Stimulated activated CD8-positive, alpha-beta memory T cell treated with anti-CD3 and anti-CD28 coated beads, Interleukin-12 subunit alpha, Interleukin-12 subunit beta, amount 100 ng/mL, for 24 hours (primary cell): ENCODE measurements at regions not wholly inside any gene's neighbourhood (a gene's known extent, or its start where the extent isn't known, plus 50 kb on each side); places are given as distances from the start of the nearest gene placed in this dataset.
"Not testable (repeated sequence)": the region's sequence is repeated elsewhere in the genome, so short reads cannot be mapped to it uniquely, and the experiment has no call there.

Source experiments
- DNase-seq: peaks from one replicate; pipeline ENCODE4 v3.0.0-alpha.2; 2020; ENCODE audit errors: extremely low read depth

GRCh38 chr12:90829044-90829443, 125.9 kb downstream of the CCER1 start:
- no peak for DNase-seq

DNA sequence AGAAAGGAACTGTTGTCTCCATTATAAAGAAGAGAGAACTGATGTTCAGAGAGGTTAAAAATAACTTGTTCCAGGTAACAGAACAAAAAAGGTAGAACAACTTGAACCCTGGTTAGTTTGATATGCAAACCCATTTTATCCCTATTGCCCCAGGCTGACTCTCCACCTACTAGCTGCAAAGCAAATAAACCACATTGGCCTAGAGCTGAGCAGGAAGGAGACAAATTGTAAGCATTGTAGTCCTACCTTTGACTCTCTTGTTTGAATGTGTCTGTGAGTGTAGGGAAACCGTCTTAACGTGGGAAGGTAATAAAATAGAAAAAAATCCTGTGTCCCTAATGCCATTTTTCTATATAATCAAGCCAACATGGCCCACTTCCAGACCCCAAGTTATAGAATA, 126.4 kb downstream of the CCER1 start:
- DNase-seq = no peak

DNA sequence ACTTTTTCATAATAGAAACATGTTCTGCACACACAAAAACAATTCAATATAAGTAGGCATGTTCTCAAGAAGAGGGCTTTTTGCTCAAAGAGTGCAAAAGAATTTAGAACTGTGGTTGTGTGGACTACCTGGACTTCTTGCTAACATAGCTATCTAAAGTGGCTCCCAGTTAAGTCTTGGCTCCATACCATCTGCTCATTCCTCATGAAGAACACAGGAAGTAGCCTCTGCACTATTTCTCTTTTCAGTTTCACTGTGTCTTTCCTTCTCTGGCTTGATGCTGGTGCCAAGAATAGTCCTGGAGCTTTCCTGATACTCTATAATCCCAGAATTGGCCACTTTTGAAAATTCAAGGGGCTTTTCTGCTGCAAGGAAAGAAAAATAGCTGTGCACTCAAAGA, 127.4 kb downstream of the CCER1 start:
- DNase-seq = no peak

- no peak for DNase-seq
Measured at GRCh38 chr12:90826036-90826435, 128.9 kb downstream of the CCER1 start.

DNA sequence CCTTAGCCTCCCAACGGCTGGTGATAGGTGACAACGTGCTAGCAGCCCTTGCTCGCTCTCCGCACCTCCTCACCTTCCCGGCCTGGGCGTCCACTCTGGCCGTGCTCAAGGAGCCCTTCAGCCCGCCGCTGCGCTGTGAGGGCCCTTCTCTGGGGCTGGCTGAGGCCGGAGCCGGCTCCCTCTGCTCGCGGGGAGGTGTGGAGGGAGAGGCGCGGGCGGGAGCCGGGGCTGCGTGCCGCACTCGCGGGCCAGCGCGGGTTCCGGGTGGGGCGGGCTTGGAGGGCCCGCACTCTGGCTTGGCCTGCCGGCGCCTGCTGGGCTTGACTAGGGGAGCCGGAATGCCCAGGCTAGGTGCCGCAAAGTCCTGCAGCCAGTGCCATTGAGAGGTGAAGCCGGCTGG, 131.1 kb downstream of the CCER1 start:
- no peak for DNase-seq

GRCh38 chr12:90819709-90820108, 135.3 kb downstream of the CCER1 start:
- no peak for DNase-seq

GRCh38 chr12:90816353-90817089, 138.5 kb downstream of the CCER1 start:
- no peak for DNase-seq

DNA sequence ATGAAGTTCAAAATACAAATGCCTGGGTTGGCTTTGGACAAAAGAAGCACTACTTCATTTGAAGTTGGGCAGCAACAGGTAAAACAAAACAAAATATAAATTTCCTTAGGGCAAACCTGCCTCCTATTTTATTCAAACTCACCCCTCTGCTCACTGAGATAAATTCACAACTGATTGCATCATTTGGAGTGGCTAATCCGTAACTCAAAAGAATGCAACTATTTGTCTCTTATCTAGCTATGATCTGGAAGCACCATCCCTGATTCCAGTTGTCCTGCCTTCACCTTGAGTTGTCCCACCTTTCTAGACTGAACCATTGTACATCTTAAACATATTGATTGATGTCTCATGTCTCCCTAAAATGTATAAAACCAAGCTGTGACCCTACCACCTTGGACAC, 145.0 kb downstream of the CCER1 start:
- no peak for DNase-seq

DNA sequence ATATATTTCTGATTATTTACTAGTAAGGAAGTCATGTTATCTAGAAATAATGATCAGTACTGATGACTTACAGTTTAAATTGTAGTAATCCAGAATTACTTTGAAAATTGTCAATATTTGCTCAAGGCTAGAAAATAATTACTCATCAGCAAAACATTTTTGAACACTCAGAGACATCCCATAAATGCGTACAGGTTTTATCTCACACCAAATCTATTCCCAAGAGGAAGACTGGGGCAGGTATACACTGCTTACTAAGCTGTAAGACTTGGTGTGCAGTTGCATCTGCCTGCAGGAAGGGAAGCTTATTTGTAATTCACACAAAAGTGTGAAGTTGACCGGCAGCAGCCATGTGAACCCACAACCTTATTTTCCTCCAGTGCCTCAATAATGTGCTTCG, 146.4 kb downstream of the CCER1 start:
- no peak for DNase-seq

DNA sequence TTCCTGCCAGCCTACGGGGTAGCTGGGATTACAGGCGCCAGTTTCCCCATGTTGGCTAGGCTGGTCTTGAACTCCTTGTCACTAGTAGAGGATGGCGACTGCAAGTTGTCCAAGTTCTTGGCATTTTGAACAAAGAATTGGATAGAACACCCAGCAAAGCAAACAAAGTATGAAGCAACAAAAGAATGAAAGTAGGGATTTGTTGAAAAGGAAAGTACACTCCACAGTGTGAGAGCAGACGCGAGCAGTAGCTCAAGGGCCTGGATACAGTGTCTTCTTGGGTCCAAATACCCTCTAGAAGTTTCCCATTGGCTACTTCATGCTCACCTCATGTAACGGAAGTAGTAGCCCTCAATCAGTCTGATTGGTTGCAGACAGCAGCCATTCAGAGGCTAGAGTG, 152.2 kb downstream of the CCER1 start:
- no peak for DNase-seq

GRCh38 chr12:90801776-90802175, 153.2 kb downstream of the CCER1 start:
- DNase-seq = no peak

DNA sequence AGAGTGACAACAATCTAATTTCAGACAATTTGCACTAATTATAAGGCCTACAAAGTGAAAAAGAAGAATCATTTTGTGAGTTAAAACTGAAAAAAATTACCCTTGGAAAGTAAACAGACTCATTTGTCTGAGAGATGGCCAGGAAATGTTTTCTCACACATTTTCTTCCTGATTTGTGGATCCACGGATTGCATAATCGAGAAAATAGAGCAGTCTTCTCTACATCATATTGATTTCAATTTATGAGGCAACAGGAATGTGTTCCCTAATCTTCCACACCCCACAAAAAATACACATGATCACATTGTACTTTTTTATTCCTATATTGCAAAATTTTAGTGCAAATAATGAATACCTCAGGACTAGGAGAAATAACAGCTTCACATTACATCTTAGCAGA, 160.8 kb downstream of the CCER1 start:
- no peak for DNase-seq

GRCh38 chr12:90792718-90793117, 162.3 kb downstream of the CCER1 start:
- DNase-seq = not testable (repeated sequence)

DNA sequence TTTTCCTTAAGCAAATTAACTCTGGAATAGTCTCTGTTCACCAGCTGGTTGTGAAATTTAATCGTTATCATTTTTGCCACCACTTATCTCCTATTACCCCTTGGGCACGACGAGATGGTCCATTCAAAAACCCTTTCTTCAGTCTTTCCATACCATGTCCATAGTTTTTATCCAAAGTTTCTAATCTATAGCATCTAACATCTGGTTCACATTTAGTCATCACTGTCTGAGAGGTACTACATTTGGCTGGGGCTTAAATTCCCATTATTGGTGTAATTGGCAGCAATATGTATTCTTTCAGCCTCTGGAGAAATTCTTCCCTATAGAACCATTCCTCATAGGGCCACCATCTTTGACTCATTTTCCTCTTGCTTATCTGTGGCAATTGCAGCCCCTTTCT, 163.5 kb downstream of the CCER1 start:
- no peak for DNase-seq

GRCh38 chr12:90790747-90791146, 164.2 kb downstream of the CCER1 start:
- DNase-seq = no peak

GRCh38 chr12:90773491-90773890, 181.5 kb downstream of the CCER1 start:
- no peak for DNase-seq

GRCh38 chr12:90770861-90771260, 184.1 kb downstream of the CCER1 start:
- no peak for DNase-seq

GRCh38 chr12:90757957-90758356, 197.0 kb downstream of the CCER1 start:
- DNase-seq = no peak

GRCh38 chr12:90745211-90745610, 209.8 kb downstream of the CCER1 start:
- DNase-seq = no peak

- DNase-seq = no peak
Measured at GRCh38 chr12:90741611-90742010, 213.4 kb downstream of the CCER1 start.

GRCh38 chr12:90729736-90730135, 225.2 kb downstream of the CCER1 start:
- DNase-seq = no peak

- no peak for DNase-seq
Measured at GRCh38 chr12:90712671-90713070, 242.3 kb downstream of the CCER1 start.

DNA sequence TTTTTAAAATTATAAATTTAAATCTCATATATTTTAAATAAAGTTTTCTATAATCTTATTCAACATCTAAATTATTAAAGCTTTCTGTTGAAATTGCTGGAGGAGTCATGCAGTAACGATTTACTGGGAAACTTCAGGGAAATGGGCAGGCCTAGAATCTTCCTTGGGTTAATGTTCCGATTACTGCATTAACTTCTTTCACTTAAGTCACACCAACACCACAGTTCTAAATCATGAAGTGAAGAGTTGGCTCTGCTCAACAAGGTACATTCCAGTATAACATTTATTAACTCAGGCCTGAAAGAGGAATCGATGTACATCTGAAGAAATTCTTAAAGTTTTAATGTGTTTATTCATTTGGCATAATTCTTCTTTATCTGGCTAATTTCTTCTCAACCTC, 244.3 kb downstream of the CCER1 start:
- no peak for DNase-seq

DNA sequence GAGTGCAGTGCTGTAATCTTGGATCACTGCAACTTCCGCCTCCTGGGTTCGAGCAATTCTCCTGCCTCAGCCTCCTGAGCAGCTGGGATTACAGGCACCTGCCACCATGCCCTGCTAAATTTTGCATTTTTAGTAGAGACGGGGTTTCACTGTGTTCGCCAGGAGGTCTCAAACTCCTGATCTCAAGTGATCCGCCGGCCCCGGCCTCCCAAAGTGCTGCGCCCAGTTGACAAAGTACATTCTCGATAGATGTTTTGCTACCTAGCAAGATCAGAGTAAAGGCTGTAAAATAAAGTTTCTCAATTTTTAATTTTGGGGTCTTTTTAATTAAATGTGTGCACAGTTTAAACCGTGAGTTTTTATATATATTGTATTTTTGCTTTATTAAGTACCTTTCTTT, 248.9 kb downstream of the CCER1 start:
- no peak for DNase-seq
